HCT116 (cell line): ENCODE measurements at regions not wholly inside any gene's neighbourhood (a gene's known extent, or its start where the extent isn't known, plus 50 kb on each side); places are given as distances from the start of the nearest gene placed in this dataset.

ENCODE experiments used
- ATAC-seq: fragments of 200-7000 bp; cut with Tn5 transposase; 2 replicates; pipeline ENCODE4 v1.9.1; 2020; ENCODE audit warnings: mild to moderate bottlenecking, moderate library complexity
- BruUV-seq: library from RNA; stranded (reverse); fragments of 400-500 nt; replicated peaks from 2 replicates; lab custom pipeline; 2021; lab: Mats Ljungman, UMichigan
- CTCF ChIA-PET: fragments of 300-600 bp; sonication (Branson Sonifier 250); formaldehyde crosslinking; loops from one replicate; lab custom pipeline; 2021; ENCODE audit warnings: antibody characterized with exemption; lab: Charles Lee
- POLR2A ChIA-PET: fragments of 300-600, 350-600 bp; sonication (Branson Sonifier 250); formaldehyde crosslinking; loops from one replicate; lab custom pipeline; 2021; ENCODE audit warnings: antibody characterized with exemption; lab: Charles Lee
- RAD21 ChIA-PET, 2 experiments: fragments of 300-600 bp; sonication (Branson Sonifier 250); formaldehyde crosslinking; loops; one replicate each; lab custom pipeline; 2023; ENCODE audit warnings: low total read pairs in 2 of 2; ENCODE audit not compliant: uncharacterized antibody in 2 of 2, unreplicated experiment in 2 of 2, low non-redundant PET in 1 of 2; lab: Charles Lee
- DNase-seq: peaks from one replicate; pipeline ENCODE4 v3.0.0-alpha.2; 2010; ENCODE audit warnings: low read depth, low spot score
- H2AFZ ChIP-seq: fragments of 200-600 bp; shearing (Covaris generic), sonication (generic); 2 replicates; pipeline ENCODE4 v1.6.1; 2017; ENCODE audit warnings: low read depth, mixed run types, mixed read lengths, antibody characterized with exemption, low read length; ENCODE audit not compliant: poor library complexity, severe bottlenecking
- H3K27ac ChIP-seq: 2 replicates; pipeline ENCODE4 v1.5.1; 2012; ENCODE audit warnings: low read depth, low read length
- H3K27me3 ChIP-seq: fragments of 200-600 bp; sonication (generic); 2 replicates; pipeline ENCODE4 v1.6.1; 2016; ENCODE audit warnings: mixed run types, low read length, mixed read lengths; ENCODE audit not compliant: insufficient read depth
- H3K36me3 ChIP-seq, 2 experiments: fragments of 200-500 bp in 1 of 2; fragments of 200-600 bp in 1 of 2; sonication (Bioruptor generic) in 1 of 2; sonication (generic) in 1 of 2; 2 replicates each; pipeline versions ENCODE4 v1.5.1 to v1.6.1; 2014 to 2016; ENCODE audit warnings: low read length in 2 of 2, inconsistent platforms in 1 of 2, mixed read lengths in 1 of 2, mixed run types in 1 of 2; ENCODE audit not compliant: insufficient read depth in 2 of 2, control insufficient read depth in 1 of 2
- H3K4me1 ChIP-seq, 2 experiments: fragments of 200-600 bp in 1 of 2; sonication (generic) in 1 of 2; 2 replicates each; pipeline versions ENCODE4 v1.5.1 to v1.6.1; 2012 to 2017; ENCODE audit warnings: low read length in 2 of 2, inconsistent platforms in 1 of 2, mild to moderate bottlenecking in 1 of 2, mixed read lengths in 1 of 2, mixed run types in 1 of 2, moderate library complexity in 1 of 2; ENCODE audit not compliant: insufficient read depth in 2 of 2, control insufficient read depth in 1 of 2
- H3K4me2 ChIP-seq: fragments of 200-600 bp; sonication (generic); 2 replicates; pipeline ENCODE4 v1.6.1; 2017; ENCODE audit warnings: mixed run types, low read length, mixed read lengths
- H3K4me3 ChIP-seq, 2 experiments: fragments of 200-600 bp in 1 of 2; sonication (generic) in 1 of 2; replicated peaks in 1 of 2; 2 replicates each; pipeline ENCODE4 v1.5.1; 2011 to 2016; ENCODE audit warnings: low read length in 2 of 2, control low read depth in 1 of 2, low read depth in 1 of 2, mild to moderate bottlenecking in 1 of 2, mixed read lengths in 1 of 2, mixed run types in 1 of 2
- H3K79me2 ChIP-seq: fragments of 200-600 bp; sonication (generic); 2 replicates; pipeline ENCODE4 v1.6.1; 2017; ENCODE audit warnings: mild to moderate bottlenecking, mixed run types, low read length, moderate library complexity, mixed read lengths; ENCODE audit not compliant: insufficient read depth
- H3K9ac ChIP-seq: fragments of 200-600 bp; sonication (generic); 2 replicates; pipeline ENCODE4 v1.6.1; 2016; ENCODE audit warnings: low read length, mixed read lengths
- H3K9me2 ChIP-seq: fragments of 200-600 bp; sonication (generic), shearing (Covaris generic); 2 replicates; pipeline ENCODE4 v1.6.1; 2017; ENCODE audit warnings: mixed run types, mild to moderate bottlenecking, moderate library complexity; ENCODE audit not compliant: insufficient read depth
- H3K9me3 ChIP-seq, 2 experiments: fragments of 200-500 bp in 1 of 2; fragments of 200-600 bp in 1 of 2; sonication (Bioruptor generic) in 1 of 2; sonication (generic) in 1 of 2; 2 replicates each; pipeline ENCODE4 v1.6.1; 2014 to 2017; ENCODE audit warnings: low read length in 2 of 2, mixed read lengths in 2 of 2, inconsistent platforms in 1 of 2, low read depth in 1 of 2, mild to moderate bottlenecking in 1 of 2, mixed run types in 1 of 2, moderate library complexity in 1 of 2; ENCODE audit not compliant: control insufficient read depth in 1 of 2, insufficient read depth in 1 of 2
- H4K20me1 ChIP-seq: fragments of 200-600 bp; sonication (generic), shearing (Covaris generic); 2 replicates; pipeline ENCODE4 v1.6.1; 2017; ENCODE audit warnings: mixed run types, mild to moderate bottlenecking, moderate library complexity; ENCODE audit not compliant: insufficient read depth
- CBX3 ChIP-seq: IDR thresholded peaks from 2 replicates; pipeline ENCODE4 v1.6.1; 2012; ENCODE audit warnings: low read depth
- EZH2 ChIP-seq: fragments of 200-600 bp; sonication (generic); IDR thresholded peaks from 2 replicates; pipeline ENCODE4 v1.6.1; 2017; ENCODE audit warnings: antibody characterized with exemption, mixed run types
- EZH2phosphoT487 ChIP-seq: fragments of 200-600 bp; IDR thresholded peaks from 2 replicates; pipeline ENCODE4 v1.6.1; 2018; ENCODE audit warnings: antibody characterized with exemption, borderline replicate concordance
- FOSL1 ChIP-seq: IDR thresholded peaks from 2 replicates; pipeline ENCODE4 v1.6.1; 2012; ENCODE audit warnings: low read depth
- JUND ChIP-seq: IDR thresholded peaks from 2 replicates; pipeline ENCODE4 v1.6.1; 2012
- MAX ChIP-seq: IDR thresholded peaks from 2 replicates; pipeline ENCODE4 v1.6.1; 2012
- POLR2AphosphoS5 ChIP-seq: IDR thresholded peaks from 2 replicates; pipeline ENCODE4 v1.6.1; 2011; ENCODE audit warnings: mild to moderate bottlenecking, low read depth, low read length, moderate library complexity
- RAD21 ChIP-seq: IDR thresholded peaks from 2 replicates; pipeline ENCODE4 v1.6.1; 2012; ENCODE audit warnings: low read depth, mild to moderate bottlenecking
- SIN3A ChIP-seq: IDR thresholded peaks from 2 replicates; pipeline ENCODE4 v1.6.1; 2012; ENCODE audit warnings: low read depth
- SP1 ChIP-seq: IDR thresholded peaks from 2 replicates; pipeline ENCODE4 v1.6.1; 2012; ENCODE audit warnings: low read depth
- SRF ChIP-seq: IDR thresholded peaks from 2 replicates; pipeline ENCODE4 v1.6.1; 2012; ENCODE audit warnings: low read depth
- TCF7L2 ChIP-seq: IDR thresholded peaks from 2 replicates; pipeline ENCODE4 v1.7.0; 2011; ENCODE audit warnings: borderline replicate concordance, inconsistent platforms; ENCODE audit not compliant: insufficient read depth, insufficient read length; ENCODE audit errors: extremely low read depth
- YY1 ChIP-seq: IDR thresholded peaks from 2 replicates; pipeline ENCODE4 v1.6.1; 2011; ENCODE audit warnings: low read length, low read depth, moderate library complexity, mild to moderate bottlenecking; ENCODE audit not compliant: insufficient replicate concordance; ENCODE audit errors: extremely low read depth
- ZBTB33 ChIP-seq: IDR thresholded peaks from 2 replicates; pipeline ENCODE4 v1.6.1; 2011; ENCODE audit warnings: mild to moderate bottlenecking, low read length, moderate library complexity; ENCODE audit not compliant: insufficient replicate concordance; ENCODE audit errors: extremely low read depth
- ZNF274 ChIP-seq: fragments of 200-500 bp; sonication (Bioruptor generic); IDR thresholded peaks from 2 replicates; pipeline ENCODE4 v1.6.1; 2014; ENCODE audit warnings: mild to moderate bottlenecking, low read depth, low read length, inconsistent platforms
- intact Hi-C: fragments of 100-400 bp; cut with micrococcal nuclease; formaldehyde crosslinking; loops from 2 replicates; pipeline ENCODE4 v1.10.0; 2022
- TF ChIP-seq, protein P1 (sequence below): IDR thresholded peaks from 2 replicates; pipeline ENCODE4 v1.6.1; 2012
- TF ChIP-seq, protein P2 (sequence below): IDR thresholded peaks from 2 replicates; pipeline ENCODE4 v1.6.1; 2012; ENCODE audit warnings: low read depth

- BruUV-seq: no TSS peak
- no peak for ATAC-seq
- no peak overlapping the region for H3K27ac ChIP-seq
- H3K9ac ChIP-seq: no peak overlapping the region
- POLR2A ChIA-PET: no interaction called here
- H3K4me1 ChIP-seq: no peaks in the 10 kb centered on the region
- H3K79me2 ChIP-seq: no peaks in the 10 kb centered on the region
- H3K36me3 ChIP-seq: no peaks in the 10 kb centered on the region
- no peaks in the 10 kb centered on the region for H3K9me2 ChIP-seq
- H3K9me3 ChIP-seq: peaks cover 0 to 2% of the 10 kb centered on the region in 2 experiments; a peak in 3 of 4 replicates
- intact Hi-C loops: loop anchor here (10.0 kb wide), 1 partner anchor 63 kb away; no protein-coding TSS in a partner anchor
- no peak overlapping the region for H3K4me3 ChIP-seq
- no peaks in the 10 kb centered on the region for H3K27me3 ChIP-seq
- TF ChIP-seq, protein P1, sequence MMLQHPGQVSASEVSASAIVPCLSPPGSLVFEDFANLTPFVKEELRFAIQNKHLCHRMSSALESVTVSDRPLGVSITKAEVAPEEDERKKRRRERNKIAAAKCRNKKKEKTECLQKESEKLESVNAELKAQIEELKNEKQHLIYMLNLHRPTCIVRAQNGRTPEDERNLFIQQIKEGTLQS: no peak
- TF ChIP-seq SP1: no peak
- TF ChIP-seq SRF: no peak
- TF ChIP-seq, protein P2, sequence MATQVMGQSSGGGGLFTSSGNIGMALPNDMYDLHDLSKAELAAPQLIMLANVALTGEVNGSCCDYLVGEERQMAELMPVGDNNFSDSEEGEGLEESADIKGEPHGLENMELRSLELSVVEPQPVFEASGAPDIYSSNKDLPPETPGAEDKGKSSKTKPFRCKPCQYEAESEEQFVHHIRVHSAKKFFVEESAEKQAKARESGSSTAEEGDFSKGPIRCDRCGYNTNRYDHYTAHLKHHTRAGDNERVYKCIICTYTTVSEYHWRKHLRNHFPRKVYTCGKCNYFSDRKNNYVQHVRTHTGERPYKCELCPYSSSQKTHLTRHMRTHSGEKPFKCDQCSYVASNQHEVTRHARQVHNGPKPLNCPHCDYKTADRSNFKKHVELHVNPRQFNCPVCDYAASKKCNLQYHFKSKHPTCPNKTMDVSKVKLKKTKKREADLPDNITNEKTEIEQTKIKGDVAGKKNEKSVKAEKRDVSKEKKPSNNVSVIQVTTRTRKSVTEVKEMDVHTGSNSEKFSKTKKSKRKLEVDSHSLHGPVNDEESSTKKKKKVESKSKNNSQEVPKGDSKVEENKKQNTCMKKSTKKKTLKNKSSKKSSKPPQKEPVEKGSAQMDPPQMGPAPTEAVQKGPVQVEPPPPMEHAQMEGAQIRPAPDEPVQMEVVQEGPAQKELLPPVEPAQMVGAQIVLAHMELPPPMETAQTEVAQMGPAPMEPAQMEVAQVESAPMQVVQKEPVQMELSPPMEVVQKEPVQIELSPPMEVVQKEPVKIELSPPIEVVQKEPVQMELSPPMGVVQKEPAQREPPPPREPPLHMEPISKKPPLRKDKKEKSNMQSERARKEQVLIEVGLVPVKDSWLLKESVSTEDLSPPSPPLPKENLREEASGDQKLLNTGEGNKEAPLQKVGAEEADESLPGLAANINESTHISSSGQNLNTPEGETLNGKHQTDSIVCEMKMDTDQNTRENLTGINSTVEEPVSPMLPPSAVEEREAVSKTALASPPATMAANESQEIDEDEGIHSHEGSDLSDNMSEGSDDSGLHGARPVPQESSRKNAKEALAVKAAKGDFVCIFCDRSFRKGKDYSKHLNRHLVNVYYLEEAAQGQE: no peak
- TF ChIP-seq EZH2: no peak
- TF ChIP-seq SIN3A: no peak
- no peak for TF ChIP-seq ZBTB33
- no peak for TF ChIP-seq POLR2AphosphoS5
- no peak for TF ChIP-seq TCF7L2
- no peak for TF ChIP-seq ZNF274
- TF ChIP-seq MAX: no peak
- TF ChIP-seq RAD21: no peak
- no peak for TF ChIP-seq FOSL1
- TF ChIP-seq YY1: no peak
- no peak for TF ChIP-seq EZH2phosphoT487
- no peak for TF ChIP-seq JUND
- TF ChIP-seq CBX3: no peak
- TF ChIP-seq, all 23 proteins: peak for 0
- no peak overlapping the region for H3K4me2 ChIP-seq
- H2AFZ ChIP-seq: no peak overlapping the region
- RAD21 ChIA-PET: no interaction called here
- CTCF ChIA-PET: no interaction called here
- no peaks in the 10 kb centered on the region for H4K20me1 ChIP-seq
- no peak for DNase-seq
Observed at GRCh38 chr1:104921525-104921924, 1171.8 kb downstream of the AMY1C start.
